ENCODE measurements at regions not wholly inside any gene's neighbourhood (a gene's known extent, or its start where the extent isn't known, plus 50 kb on each side); places are given as distances from the start of the nearest gene placed in this dataset.

DNA sequence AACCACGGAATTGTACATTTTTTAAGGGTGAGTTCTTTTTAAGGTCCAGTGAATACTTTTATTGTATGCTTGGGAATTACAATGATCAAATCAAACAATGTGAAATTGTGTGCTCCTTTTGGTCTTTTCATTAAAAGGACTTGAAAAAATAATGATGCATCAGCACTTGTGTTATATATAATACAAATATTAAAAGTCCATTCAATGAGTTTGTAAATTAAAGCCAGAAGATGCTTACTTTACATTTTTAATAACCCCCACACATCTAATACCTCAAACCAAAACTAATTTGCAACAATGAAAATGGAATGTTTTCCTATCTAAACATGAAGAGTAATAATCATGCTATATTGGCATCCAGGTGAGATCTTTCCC is 369.8 kb upstream of the LCORL start:
- in situ Hi-C loops (cut with MboI; ENCODE audit: low sequenced_read_pairs), result no loop called here

DNA sequence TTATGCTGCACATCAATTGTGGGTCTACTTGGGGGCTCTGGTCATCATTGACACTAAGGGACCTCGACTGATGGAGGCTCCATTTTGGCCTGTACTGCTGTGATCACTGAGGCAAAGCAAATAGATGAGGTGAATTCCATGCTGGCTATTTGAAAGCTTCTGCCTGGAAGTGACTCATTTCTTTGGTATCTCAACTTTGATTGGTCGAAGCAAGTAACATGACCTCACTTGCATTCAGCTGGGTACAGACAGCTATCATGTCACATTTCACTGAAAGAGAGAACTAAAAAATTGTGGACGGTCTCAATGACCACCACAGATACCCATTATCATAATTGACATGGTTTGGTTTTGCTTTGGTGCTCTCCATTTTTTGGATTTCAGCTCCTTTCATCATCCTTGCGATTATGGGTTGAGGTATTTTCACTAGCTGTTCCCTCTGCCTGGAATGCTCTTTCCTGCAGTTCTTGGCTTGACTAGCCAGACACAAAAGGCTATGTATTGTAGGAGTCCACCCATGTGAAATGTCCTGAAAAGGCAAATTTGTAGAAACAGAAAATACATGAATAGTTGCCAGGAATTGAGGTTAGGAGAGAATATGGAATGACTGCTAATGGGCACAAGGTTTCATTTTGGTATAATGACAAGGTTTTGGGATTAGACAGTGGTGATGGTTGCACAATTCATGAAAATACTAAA is 369.2 kb upstream of the LCORL start:
- in situ Hi-C loops (cut with MboI; ENCODE audit: low sequenced_read_pairs), result no loop called here

DNA sequence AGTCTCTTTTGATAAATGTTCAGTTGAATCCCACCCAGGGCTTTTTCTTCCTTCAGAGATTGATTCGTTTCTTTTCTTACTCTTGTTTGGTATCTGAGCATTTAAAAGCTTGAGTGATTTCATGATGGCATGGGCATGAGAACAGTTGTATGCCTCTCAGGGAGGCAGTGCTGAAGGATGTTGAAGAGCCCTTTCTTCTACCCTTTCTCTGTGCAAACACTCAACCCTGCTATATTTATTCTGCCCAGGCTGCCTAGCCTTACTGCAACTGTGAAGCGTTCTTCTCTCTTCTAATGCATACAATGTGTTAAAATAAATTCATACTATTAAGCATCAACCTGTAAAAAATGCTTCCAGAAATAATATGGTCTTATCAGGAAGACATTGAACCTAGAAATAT is 367.6 kb upstream of the LCORL start:
- in situ Hi-C loops (cut with MboI; ENCODE audit: low sequenced_read_pairs), result no loop called here

DNA sequence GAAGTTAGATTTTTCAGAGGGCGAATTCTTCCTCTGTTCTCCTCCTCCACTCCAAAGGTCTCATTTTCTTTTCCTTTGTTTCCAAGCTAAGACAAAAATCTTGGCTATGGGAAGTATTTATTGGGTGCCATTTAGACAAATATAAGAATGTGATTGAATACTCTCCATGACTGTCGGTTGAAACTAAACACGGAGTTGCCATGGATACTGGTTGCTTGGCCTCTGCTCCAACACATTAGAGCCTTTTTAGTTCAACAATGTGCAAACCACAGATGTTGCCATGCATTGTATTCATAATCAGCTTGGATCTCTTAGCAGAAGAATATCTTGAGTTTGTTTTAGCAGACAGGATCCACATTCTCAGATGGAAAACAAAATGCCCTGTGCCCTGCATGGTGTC is 366.5 kb upstream of the LCORL start:
- in situ Hi-C loops (cut with MboI; ENCODE audit: low sequenced_read_pairs), result no loop called here

DNA sequence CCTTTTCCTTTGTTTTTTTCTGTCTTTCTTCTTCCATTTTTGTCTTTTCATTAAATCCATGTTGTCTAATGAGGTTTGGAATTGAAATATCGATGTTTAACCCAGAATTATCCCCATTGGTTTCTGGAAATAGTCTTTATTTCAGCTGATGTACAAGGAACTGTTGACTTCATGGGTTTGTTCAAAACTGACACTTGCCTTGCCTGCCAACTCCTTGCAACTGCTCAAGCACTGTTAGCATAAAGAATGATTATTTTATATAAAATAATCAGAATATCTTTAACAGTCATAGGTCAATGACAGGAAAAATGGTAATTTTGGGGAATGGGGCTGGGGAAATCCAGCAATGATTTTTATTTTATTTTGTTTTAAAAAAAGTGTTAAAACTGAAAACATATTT is 359.6 kb upstream of the LCORL start:
- in situ Hi-C loops (cut with MboI; ENCODE audit: low sequenced_read_pairs), result no loop called here

DNA sequence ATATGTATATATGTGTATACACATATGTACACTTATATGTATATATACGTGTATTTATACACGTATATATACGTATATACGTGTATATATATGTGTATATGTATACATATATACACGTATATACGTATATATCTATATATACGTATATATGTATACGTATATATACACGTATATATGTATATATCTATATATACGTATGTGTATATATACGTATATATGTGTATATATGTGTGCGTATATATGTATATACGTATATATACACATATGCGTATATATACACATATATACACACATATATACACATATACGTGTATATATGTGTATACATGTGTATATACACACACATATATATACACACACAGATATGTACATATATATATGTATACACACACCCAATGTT is 348.0 kb upstream of the LCORL start:
- in situ Hi-C loops (cut with MboI; ENCODE audit: low sequenced_read_pairs), result loop anchor here (25.0 kb wide), 1 partner anchor 832 kb away; no protein-coding TSS in a partner anchor

DNA sequence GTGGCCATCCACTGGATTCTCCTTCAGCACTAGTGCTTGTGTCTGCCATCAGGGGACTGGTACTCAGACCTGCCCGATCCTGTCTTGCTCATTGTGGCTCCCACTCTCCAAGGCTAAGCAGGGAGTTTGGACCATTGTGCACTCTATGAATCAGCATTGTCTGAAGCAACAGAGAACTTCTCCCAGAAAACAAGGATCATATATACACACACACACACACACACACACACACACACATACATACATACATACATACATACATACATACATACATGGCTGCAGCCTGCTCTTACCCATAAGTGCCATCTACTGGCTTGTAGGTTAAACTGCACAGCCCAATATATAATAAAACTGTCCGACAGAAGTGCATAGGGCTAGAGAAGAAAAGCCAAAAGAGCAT is 345.3 kb upstream of the LCORL start:
- in situ Hi-C loops (cut with MboI; ENCODE audit: low sequenced_read_pairs), result loop anchor here (25.0 kb wide), 1 partner anchor 830 kb away; no protein-coding TSS in a partner anchor

DNA sequence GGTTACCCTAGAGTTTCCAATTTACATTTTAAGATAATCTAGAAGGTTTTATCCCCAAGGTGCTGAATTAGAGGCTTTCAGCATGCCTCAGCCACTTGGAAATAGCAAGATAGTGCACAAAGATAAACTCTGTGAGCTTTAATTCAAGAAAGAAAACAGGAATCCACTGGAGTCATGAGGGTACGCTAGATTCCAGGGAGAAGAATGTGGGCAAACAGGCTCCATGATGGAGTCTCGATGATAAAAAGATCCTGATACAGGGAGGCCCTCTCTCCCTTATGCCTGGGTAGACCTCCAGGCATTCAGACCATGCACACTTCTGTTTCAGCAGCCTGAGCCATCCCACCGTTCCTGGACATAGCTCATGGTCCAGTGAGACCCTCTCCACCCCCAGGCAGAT is 344.6 kb upstream of the LCORL start:
- in situ Hi-C loops (cut with MboI; ENCODE audit: low sequenced_read_pairs), result loop anchor here (25.0 kb wide), 1 partner anchor 829 kb away; no protein-coding TSS in a partner anchor

DNA sequence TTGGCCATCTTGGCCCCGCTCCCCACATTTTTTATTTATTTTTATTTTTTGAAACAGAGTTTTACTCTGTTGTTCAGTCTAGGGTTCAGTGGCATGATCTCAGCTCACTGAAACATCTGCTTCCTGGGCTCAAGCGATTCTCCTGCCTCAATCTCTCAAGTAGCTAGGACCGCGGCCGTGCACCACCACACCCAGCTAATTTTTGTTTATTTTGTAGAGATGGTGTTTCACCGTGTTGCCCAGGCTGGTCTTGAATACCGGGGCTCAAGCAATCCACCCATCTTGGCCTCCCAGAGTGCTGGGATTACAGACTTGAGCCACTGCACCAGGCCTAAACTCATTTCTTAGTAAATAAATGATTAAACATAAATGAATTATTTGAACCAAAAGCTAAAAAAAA is 322.0 kb upstream of the LCORL start:
- in situ Hi-C loops (cut with MboI; ENCODE audit: low sequenced_read_pairs), result no loop called here

DNA sequence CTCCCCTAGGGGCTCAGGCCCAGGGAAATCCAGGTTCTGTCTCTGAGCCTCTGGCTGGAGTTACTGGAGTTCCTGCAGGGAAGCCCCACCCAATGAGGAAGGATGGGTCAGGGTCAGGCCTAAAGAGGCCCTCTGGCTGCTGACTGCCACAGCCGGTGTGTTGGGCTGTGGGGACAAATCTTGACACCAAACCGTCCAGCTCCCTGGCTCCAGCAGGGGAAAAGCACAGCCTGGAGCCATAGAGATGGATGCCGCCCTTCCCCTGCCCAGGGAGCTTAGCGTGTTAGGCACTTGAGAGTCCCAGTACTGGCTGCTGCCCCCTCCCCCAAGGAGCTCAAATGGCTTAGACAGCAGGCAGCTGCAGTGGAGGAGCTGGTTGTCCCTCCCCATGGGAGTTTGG is 321.3 kb upstream of the LCORL start:
- in situ Hi-C loops (cut with MboI; ENCODE audit: low sequenced_read_pairs), result no loop called here

DNA sequence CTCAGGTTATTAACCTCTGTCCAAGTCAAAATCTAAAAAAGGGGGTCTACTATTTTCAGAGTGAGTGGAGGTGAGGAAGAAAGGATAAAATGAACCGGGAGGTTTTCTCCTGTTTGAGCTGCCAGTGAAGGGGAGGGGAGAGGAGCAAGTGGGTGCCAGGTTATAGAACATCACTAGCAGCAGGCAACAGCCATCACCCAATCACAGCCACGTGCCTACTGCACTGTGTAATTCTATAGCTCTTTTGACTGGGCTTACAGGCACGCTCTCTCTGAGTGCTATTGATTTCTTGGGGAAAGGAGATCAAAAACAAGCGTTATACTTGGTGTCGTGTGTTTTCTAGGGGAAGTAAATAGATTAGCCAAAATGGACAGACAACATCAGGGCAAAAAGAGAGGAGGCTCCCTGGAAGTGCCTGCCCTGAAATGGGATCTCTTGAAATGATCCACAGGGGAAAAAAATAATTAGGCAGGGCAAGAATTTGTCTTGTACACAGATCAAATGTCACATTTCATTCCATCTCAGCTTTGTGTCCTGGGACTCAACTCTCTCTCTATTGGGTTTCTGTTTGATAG is 300.5 kb upstream of the LCORL start:
- in situ Hi-C loops (cut with MboI; ENCODE audit: low sequenced_read_pairs), result no loop called here

DNA sequence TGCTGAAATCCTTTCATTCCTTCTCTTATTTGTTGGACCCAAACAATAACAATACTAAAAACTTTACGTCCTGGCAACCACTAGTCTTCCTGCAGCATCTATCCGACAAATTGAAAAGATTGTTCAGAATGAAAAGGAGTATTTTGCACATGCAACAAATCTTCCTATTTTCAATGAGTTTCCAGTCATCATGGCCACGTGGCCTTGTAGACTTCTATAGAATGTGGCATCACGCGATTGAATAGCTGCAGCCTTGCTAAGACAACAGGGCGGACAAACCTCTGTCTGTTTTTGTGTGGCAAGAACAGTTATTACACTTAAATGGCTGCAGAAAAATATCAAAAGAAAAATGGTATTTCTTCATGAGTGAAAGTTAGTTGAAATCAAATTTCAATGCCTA is 297.9 kb upstream of the LCORL start:
- in situ Hi-C loops (cut with MboI; ENCODE audit: low sequenced_read_pairs), result no loop called here

DNA sequence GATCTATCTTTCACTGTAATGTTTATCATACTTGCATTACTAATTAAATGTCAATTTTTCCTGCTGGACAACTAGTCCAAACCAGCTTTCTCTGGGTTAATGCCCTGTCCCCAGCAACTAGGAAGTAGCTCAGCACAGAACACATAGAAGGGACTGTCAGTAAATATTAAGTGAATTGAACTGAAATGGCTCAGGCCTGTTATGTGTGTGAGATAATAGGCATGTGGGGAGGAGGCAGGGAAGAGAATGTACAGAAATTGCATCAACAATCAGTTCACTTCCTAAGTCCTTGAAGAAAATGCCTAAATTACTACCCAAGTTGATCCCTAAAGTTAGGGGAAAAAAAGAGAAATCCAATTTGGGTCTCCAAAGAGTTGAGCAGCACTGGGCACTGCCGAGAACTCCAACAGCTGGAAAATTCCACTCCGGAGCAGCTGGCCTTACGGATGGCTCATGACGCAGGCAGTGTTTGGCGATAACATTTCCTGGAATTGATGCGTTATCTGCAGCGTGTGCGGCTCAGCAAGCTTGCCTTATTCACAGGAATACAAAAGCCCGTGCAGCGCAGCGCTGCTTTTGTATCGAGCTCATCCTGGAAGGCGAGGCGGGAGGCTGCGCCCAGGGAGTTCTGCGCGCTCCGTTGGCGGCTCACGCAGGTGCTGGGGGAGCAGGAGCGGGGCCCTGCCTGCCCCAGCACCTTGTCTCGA is 297.3 kb upstream of the LCORL start:
- in situ Hi-C loops (cut with MboI; ENCODE audit: low sequenced_read_pairs), result no loop called here

DNA sequence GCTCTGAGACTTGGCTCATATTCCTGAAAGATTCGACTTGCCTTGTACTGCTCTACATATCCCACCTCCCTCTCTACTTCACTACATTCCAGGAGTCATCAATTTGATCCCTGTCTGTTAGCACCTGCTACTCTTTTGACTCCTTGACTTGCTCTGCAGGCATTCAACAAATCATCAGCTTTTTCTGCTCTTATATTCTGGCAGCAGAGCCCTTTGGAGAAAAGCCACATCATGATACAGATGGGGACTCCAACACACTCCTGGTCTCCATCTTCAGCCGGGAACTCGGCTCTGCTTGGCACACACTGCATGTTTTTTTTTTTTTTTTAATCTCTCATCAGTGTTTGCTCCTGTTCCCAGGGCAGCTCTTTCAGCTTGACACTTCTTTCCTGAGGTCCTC is 293.2 kb upstream of the LCORL start:
- in situ Hi-C loops (cut with MboI; ENCODE audit: low sequenced_read_pairs), result no loop called here

DNA sequence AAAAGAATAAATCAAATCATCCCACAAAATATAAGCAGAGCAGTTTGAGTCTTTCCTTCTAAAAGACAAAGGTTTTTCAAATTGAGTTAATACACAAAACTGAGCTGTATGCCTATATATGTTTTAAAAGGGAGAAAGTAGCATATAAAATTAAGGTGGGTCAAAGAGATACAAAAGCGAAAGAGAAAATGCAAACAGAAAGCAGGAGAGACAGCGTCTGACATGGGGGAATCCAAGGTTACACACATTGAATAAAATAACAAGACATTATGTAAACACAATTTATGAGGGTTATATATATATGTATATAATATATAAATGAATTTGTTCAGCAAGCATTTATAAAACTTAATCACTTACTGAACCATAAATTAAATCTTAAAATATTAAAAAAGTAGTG is 276.1 kb upstream of the LCORL start:
- in situ Hi-C loops (cut with MboI; ENCODE audit: low sequenced_read_pairs), result no loop called here

DNA sequence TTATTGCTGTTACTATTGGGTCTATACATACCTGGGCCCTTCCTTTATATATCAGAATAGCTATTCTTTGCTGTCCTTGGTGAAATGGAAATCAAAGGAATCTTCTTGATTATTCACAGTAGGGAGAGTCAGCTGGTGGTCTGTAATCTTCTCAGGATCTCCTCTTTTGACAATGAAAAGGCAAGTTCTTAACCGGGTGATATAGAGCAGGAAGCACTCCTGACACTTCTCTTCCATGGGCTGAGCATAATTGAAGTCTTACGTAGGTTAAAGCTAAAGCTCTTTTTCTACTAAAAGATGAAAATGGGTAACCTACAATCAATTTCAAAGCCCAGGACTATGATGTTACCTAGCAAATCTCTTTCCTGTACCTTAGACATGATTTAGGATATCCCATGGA is 274.9 kb upstream of the LCORL start:
- in situ Hi-C loops (cut with MboI; ENCODE audit: low sequenced_read_pairs), result no loop called here

DNA sequence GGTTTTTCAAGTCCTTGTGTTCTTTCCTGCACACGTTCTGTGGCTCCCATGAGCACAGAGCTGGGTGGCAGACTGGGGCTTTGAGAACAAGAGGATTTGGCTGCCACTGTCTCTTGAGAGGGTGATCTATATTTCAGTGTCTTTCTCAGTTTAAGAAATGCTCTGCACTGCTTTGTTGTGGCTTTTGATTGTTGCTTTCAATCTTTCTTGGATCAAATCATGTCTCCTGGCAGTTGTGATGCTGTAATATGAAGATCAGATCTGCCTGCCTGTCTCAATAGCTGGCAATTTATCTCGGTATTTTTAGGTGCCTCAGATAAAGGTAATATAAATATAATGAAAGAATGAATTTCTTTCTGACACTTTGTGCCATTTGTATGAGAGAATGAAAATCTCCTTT is 273.3 kb upstream of the LCORL start:
- in situ Hi-C loops (cut with MboI; ENCODE audit: low sequenced_read_pairs), result no loop called here

DNA sequence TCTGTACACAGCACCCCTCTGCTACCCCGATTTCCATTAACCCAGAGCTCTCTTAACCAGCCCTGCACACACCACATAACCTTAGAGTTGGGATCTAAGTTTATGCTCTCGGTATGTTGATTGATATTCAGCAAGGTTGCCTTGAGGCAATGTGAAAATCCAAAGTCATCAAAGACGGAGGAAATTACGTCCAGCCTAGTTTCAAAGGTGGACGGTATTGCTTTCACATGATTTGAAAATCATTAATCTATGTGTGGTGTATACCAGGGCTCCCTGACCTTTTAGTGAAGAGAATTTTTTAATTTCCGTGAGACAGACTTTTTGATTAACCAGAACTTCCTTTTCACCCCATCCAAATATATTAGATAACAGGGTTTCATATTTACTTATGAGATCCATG is 272.5 kb upstream of the LCORL start:
- in situ Hi-C loops (cut with MboI; ENCODE audit: low sequenced_read_pairs), result no loop called here

DNA sequence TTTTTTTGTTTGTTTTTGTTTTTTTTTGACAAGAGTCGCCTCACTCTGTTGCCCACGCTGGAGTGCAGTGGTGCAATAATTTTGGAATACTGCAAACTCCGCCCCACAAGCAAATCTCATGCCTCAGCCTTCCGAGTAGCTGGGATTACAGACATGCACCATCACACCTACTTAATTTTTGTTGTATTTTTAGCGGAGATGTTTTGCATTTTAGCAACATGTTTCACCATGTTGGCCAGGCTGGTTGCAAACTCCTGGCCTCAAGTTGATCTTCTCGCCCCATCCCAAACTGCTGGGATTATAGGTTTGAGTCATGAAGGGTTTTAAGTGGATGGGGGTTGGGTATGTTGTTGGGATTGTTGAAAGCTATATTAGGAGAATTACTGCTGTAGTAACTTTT is 270.9 kb upstream of the LCORL start:
- in situ Hi-C loops (cut with MboI; ENCODE audit: low sequenced_read_pairs), result no loop called here

DNA sequence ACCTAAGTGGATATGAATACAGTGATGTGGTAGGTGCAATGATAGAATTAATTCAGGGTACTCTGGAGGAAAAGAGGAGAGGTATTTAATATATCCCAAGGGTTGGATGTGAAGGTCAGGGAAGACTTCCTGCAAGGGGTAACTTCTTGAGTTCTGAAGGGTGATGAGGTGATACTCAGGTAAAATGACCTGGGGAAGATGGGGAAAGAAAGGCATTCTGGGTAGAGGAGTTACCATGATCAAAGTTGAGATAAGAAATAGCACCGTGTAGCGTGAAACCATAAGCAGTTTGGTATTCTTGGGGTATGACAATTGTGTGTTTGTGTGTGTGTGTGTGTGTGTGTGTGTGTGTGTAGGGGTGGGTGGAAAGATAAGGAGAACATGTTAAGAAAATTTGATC is 270.4 kb upstream of the LCORL start:
- in situ Hi-C loops (cut with MboI; ENCODE audit: low sequenced_read_pairs), result no loop called here

DNA sequence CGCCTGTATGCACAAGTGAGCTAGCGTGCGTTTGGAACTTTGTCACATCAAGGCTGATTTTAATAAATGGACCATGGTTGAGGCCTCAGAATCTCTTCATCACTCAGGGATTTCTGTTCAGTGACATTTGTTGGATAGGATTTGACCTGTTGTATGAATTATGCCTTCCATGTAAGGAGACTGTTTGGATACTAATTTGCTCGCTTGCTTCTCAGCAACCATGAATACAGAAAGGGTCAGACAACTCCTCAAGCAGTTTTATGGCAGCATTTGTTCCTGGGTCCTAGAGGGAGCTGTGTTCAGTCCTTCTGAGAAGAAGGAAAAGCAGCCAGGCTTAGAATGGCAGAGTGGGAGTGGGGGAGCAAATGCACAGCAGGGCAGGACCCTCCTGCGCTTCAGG is 269.7 kb upstream of the LCORL start:
- in situ Hi-C loops (cut with MboI; ENCODE audit: low sequenced_read_pairs), result no loop called here

DNA sequence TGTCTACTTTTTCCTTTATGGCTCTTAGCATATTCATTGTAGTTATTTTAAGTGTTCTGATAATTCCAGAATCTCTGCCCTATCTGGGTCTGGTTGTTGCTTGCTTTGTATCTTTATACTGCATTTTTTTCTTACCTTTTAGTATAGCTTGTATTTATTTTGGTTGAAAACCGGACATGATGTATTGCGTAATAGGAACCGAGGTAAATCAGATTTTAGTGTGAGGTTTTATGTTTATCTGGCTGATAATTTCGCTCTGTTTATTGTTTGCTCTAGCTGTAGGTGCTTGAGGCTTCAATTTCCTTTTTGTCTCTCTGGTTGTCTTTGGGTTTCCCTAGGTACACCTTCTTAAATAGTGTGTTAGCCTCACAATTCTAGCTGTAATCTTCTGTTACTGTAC is 263.8 kb upstream of the LCORL start:
- in situ Hi-C loops (cut with MboI; ENCODE audit: low sequenced_read_pairs), result no loop called here

All from HL-60/S4 (cell line).